AG09319 (cell line): ENCODE measurements at regions not wholly inside any gene's neighbourhood (a gene's known extent, or its start where the extent isn't known, plus 50 kb on each side); places are given as distances from the start of the nearest gene placed in this dataset.

Experiments
- DNase-seq: peaks from one replicate; pipeline ENCODE4 v3.0.0-alpha.2; 2010; ENCODE audit warnings: low read depth; ENCODE audit errors: extremely low read depth
- TF ChIP-seq, protein P1 (sequence below): IDR thresholded peaks from 2 replicates; pipeline ENCODE4 v1.5.1; 2011; ENCODE audit warnings: low read depth, mild to moderate bottlenecking, inconsistent platforms, low read length, moderate library complexity

DNA sequence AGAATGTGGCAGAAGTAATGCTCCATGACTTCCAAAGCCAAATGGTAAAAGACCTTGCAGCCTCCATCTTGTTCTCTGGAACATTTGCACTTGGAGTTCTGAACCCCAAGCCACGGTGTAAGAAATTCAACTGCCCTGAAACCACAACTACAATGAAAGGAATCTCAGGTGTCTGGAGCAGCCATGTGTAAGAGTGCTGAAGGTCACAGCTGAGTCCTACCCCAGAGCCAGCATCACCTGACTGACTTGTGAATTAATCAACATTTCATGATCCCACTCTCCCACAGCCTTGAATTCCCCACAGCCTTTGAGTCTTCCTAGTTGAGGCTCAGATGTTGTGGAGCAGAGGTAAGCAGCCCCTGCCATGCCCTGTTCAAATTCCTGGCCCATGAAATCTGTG lies 192.8 kb upstream of the CAMK1G start:
- TF ChIP-seq, protein P1, sequence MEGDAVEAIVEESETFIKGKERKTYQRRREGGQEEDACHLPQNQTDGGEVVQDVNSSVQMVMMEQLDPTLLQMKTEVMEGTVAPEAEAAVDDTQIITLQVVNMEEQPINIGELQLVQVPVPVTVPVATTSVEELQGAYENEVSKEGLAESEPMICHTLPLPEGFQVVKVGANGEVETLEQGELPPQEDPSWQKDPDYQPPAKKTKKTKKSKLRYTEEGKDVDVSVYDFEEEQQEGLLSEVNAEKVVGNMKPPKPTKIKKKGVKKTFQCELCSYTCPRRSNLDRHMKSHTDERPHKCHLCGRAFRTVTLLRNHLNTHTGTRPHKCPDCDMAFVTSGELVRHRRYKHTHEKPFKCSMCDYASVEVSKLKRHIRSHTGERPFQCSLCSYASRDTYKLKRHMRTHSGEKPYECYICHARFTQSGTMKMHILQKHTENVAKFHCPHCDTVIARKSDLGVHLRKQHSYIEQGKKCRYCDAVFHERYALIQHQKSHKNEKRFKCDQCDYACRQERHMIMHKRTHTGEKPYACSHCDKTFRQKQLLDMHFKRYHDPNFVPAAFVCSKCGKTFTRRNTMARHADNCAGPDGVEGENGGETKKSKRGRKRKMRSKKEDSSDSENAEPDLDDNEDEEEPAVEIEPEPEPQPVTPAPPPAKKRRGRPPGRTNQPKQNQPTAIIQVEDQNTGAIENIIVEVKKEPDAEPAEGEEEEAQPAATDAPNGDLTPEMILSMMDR, result no peak

DNA sequence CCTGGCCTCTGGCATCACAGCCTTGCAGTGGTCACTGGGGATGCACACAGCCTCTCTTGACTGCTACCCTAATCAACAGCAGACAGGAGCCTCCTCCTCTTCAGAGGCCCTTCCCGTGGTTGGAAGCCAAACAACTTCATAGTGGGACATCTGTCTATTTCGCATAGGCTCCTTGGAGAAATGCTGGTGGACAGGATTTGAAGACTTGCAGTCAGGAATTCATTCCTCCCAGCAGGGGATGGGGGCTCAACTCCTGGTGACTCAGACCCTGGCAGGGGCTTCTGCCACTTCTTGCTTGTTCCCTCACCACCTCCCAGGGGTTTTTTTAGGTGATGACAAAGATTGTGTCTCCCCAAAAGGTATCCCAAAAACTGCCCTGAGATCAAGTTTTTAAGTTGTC lies 191.7 kb upstream of the CAMK1G start:
- DNase-seq, result no peak
- TF ChIP-seq, protein P1, result no peak

More for the DNA sequence above, 192.8 kb upstream of the CAMK1G start:
- DNase-seq, result no peak

DNA sequence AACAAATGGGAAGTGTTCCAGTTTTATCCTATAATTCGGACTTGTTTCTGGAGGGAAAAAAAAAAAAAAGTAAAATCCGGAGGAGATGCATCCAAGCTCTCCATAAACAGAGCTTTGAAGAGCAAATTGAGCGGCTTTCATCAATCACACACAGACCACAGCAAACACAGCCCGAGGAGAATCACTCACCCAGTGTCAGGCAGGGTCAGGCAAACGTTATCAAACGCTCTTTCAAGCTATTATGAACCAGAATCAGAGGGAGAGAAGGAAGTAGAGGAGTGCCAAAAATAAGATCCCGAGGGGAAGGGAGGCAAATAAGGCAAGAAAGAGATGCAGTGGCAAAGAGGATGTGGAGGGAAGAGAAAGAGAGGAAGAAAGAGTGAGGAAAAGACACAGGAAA lies 188.3 kb upstream of the CAMK1G start:
- no peak for DNase-seq
- TF ChIP-seq, protein P1, result no peak

- DNase-seq, result no peak
- TF ChIP-seq, protein P1, result no peak
Measured at GRCh38 chr1:209397371-209397770, 186.1 kb upstream of the CAMK1G start.

DNA sequence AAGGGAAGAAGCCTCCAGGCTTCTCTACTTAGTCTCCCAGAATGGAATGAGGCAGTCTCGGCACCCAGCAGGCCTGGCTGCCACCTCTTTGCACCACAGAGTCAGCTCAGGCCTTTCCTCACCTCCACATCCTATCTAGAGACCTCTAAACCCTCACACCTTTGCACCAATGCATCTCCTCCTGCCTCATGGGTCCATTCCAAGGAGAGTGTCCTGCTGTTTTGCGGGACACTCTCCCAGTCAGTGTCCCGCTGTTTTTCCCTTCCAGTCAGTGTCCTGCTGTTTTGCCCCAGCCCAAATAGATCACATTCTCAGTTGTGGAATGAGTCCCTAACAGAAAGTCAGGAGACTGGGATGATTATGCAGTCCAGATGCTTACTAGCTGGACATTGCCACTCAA lies 185.6 kb upstream of the CAMK1G start:
- no peak for DNase-seq
- TF ChIP-seq, protein P1, result no peak

GRCh38 chr1:209398313-209398991 lies 185.1 kb upstream of the CAMK1G start:
- peak; percentile 83 for DNase-seq
- TF ChIP-seq, protein P1, result no peak

- DNase-seq, result no peak
- TF ChIP-seq, protein P1, result no peak
Measured at GRCh38 chr1:209399800-209400199, 183.7 kb upstream of the CAMK1G start.
